GM12874 (cell line): ENCODE measurements at regions not wholly inside any gene's neighbourhood (a gene's known extent, or its start where the extent isn't known, plus 50 kb on each side); places are given as distances from the start of the nearest gene placed in this dataset.
A peak's percentile ranks its signal among the peaks of the same experiment; 100 is the strongest.

Experiments
- CTCF ChIP-seq: IDR thresholded peaks from 2 replicates; pipeline ENCODE4 v1.5.1; 2011; ENCODE audit warnings: low read depth, mild to moderate bottlenecking, control low read depth, low read length, moderate library complexity; ENCODE audit not compliant: insufficient read depth

DNA sequence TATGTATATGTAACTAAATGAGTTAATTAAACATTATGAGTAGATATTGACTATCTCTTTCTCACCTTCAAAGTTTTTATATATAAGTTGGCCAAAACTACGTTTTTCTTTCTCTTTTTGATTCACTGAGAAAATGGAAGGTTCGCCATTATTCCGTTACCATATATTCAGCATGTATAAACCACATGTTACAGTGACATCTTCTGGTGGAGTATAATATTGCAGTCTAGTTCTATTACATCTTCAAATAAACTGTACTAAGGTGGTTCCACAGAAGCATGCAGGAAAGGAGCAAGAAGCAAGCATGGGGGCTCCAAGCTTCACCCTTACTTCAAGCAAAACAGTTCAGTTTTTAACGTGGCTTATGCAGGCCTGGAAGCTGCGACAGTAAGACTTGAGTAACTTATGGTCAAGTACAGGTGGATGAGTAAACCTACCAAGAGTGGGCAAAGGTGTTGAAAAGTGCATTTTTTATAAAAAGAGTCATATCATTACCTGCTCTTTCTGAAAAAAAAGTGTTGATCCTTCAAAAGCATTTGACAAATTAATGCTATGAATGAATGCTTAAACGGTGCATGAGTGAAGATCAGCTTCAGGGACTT is 129.8 kb upstream of the RAB6C start:
- peak; percentile 32; the same call in 1 of the 2 replicates for TF ChIP-seq CTCF

- TF ChIP-seq CTCF = no peak
These were observed 122.3 kb upstream of the RAB6C start for GRCh38 chr2:129857200-129857599.

GRCh38 chr2:129859175-129859574 is 120.3 kb upstream of the RAB6C start:
- TF ChIP-seq CTCF = no peak

GRCh38 chr2:129860088-129860487 is 119.4 kb upstream of the RAB6C start:
- TF ChIP-seq CTCF = no peak

DNA sequence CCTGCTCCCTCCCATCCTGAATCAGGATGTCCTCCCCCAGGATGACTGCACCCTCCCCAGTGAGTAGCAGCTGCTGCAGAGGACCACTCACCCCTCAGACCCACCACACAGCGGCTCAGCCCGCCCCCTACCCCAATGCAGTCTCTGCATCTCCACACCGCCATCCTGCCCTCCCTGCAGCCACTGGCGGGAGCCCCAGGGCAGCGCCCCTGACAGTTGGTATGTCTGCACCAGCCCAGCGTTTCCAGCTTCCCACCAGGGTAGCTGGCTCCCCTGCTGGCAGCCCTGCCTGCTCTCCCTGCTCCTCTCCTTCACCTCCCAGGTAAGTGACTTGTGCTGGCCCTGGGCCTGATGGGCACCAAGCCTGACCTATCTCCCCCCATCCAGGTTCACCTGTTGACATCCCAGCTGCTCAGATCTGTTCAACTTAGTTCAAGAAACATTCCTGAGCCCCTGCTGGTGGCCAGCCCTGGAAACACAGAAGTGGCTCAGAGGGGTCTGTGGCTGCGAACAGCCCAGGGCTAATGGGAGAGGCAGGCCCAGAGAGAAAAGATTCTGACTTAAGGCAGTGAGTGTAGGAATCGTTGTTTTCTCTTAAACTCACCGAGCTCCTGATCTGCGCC is 117.7 kb upstream of the RAB6C start:
- no peak for TF ChIP-seq CTCF

- no peak for TF ChIP-seq CTCF
These were observed 116.8 kb upstream of the RAB6C start for GRCh38 chr2:129862668-129863067.

GRCh38 chr2:129863350-129863749 is 116.1 kb upstream of the RAB6C start:
- TF ChIP-seq CTCF = no peak

- TF ChIP-seq CTCF = no peak
These were observed 114.7 kb upstream of the RAB6C start for GRCh38 chr2:129864719-129865118.
